GM12874 (cell line): ENCODE measurements at regions not wholly inside any gene's neighbourhood (a gene's known extent, or its start where the extent isn't known, plus 50 kb on each side); places are given as distances from the start of the nearest gene placed in this dataset.

ENCODE experiments used
- TF ChIP-seq, protein P1 (sequence below): IDR thresholded peaks from 2 replicates; pipeline ENCODE4 v1.5.1; 2011; ENCODE audit warnings: low read depth, mild to moderate bottlenecking, control low read depth, low read length, moderate library complexity; ENCODE audit not compliant: insufficient read depth

DNA sequence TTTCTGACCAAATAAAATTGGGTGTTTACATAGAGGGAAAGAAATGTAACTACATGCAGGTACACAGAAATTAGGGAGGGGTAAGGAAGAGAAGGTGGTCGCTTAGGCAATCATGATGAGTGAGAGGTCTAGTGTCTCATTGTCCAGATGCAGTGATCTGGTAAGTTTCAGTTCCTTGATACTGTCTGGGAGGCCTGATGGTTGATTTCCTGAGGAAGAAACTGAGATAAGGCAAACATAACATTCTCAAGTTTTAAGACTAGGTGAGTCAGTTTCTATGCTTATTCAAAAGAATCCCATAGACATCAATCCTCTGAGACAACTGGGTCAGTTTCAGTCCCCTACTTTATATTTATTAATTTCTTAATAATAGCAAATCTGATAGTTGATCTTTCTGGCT is 843.3 kb upstream of the CDH10 start:
- TF ChIP-seq, protein P1, sequence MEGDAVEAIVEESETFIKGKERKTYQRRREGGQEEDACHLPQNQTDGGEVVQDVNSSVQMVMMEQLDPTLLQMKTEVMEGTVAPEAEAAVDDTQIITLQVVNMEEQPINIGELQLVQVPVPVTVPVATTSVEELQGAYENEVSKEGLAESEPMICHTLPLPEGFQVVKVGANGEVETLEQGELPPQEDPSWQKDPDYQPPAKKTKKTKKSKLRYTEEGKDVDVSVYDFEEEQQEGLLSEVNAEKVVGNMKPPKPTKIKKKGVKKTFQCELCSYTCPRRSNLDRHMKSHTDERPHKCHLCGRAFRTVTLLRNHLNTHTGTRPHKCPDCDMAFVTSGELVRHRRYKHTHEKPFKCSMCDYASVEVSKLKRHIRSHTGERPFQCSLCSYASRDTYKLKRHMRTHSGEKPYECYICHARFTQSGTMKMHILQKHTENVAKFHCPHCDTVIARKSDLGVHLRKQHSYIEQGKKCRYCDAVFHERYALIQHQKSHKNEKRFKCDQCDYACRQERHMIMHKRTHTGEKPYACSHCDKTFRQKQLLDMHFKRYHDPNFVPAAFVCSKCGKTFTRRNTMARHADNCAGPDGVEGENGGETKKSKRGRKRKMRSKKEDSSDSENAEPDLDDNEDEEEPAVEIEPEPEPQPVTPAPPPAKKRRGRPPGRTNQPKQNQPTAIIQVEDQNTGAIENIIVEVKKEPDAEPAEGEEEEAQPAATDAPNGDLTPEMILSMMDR: no peak

DNA sequence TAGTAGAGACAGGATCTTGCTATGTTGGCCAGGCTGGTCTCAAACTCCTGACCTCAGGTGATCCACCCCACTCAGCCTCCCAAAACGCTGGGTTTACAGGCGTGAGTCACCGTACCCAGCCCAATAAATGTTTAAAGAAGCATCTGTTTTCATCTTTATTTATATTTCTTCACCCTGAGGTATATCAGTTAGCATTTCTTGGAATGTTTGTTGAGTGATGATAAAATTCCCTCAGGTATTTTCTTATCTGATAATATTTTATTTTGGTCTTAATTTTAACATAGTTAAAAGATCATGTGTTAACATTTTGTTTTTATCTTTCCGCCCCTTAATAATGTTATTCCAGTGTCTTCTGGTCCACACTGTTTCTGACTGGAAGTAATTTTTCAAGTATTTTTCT is 839.6 kb upstream of the CDH10 start:
- TF ChIP-seq, protein P1: no peak

DNA sequence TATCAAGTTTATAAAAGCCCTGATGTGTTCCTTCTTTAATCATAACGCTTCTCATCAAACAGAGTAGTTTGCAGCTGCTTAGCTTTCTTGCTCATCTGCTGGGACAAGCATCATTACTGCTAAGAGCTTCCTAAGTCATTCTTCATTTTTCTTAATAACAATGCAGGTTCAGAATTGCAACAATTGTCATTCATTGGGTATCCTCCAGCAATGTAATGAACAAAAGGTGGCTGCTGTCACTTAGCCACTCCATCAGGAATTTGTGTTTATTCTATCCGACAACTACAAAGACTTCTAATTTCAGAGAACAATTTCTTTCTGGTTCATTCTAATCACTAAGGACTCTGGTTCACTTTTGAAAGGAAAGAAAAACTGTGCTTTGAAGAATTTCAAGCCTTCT is 836.7 kb upstream of the CDH10 start:
- TF ChIP-seq, protein P1: no peak

DNA sequence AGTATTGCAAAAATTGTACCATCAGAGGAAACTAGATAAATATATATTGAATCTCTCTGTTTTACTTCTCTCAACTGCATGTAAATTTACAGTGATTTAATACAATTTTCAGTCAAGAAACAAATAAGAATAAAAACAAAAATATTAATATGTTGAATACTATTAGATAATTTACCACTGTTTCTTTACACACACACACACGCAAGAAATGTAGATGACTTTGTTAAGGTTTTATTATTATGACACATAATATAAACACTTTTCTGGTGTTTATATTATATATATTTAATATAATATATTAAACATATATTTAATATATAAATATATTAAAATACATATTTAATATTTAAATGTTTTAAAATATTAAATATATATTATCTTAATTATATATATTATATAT is 814.3 kb upstream of the CDH10 start:
- TF ChIP-seq, protein P1: no peak

DNA sequence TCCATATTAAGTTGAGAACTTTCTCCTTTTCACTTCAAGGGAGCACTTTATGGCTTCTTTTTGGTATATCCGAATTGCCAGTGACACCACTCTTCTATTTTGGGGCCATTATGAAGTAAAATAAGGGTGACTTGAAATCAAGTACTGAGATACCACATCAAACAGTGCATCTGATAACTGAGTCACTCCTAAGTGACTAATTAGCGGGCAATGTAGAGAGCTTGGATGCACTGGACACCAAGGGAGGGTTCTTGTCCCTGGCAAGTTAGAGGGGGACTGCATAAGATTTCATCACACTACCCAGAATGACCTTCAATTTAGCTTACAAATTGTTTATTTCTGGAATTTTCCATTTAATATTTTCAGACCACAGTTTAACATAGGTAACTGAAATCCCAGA is 813.9 kb upstream of the CDH10 start:
- TF ChIP-seq, protein P1: no peak

DNA sequence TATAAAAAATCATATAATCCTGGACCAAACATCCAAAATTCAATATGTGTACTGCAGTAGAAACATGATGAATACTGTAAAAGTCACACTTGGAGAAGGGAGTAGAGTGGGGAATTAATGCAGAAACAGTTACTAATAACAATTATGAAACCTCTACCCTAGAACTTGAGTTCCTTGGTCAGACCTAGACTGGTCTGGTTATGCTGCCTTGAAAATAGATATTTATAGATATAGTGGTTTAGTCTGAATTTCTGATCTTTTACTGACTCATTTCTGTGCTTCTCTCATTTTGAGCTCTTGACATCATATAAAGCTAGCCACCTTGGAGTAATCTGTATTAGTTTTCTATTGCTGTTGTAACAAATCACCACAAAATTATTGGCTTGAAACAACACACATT is 808.7 kb upstream of the CDH10 start:
- TF ChIP-seq, protein P1: no peak

DNA sequence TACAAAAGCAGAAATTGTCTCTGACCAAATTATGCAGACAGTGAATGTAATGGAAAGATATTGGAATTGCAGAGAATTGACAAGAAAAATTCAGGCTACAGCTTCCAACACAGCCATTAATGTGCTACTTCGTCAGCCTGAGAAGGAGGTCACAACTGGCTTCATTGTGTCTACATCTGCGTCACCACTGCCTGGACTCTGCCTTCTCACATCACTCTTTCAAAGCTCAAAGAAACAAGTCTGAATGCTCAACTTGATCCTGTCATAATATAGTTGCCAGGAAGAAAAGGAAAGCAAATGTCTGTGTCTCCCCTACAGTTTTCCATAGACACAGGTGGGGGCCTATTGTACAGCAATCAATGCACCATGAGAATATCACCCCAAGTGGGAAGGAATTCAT is 806.5 kb upstream of the CDH10 start:
- TF ChIP-seq, protein P1: no peak

DNA sequence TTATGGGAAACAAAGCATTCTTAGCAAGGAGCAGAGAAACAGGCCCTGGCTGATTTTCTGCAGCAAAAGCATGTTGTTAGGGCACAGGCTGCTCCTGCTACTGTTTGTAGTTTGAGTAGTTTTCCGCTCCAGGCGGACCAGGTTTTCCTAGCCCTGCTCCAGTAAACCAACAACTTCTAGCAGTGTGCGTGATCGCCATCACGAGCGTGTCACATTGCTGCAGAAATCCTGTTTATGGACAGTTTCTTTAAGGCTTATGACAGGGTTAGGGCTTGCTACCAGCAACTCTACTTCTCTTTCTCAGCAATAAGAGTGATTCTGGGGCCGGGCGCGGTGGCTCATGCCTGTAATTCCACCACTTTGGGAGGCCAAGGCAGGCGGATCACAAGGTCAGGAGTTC is 803.9 kb upstream of the CDH10 start:
- TF ChIP-seq, protein P1: no peak
